Tibial artery (tissue), 4 donors: ENCODE measurements at regions not wholly inside any gene's neighbourhood (a gene's known extent, or its start where the extent isn't known, plus 50 kb on each side); places are given as distances from the start of the nearest gene placed in this dataset.

ENCODE experiments used
- DNase-seq, 2 donors: peaks; one replicate each; pipeline ENCODE4 v3.0.0-alpha.2; 2019
- H3K27ac ChIP-seq, 2 donors: fragments of 200-600 bp; sonication (generic) in 1 of 2; 1 replicate in 1 of 2; 2 replicates in 1 of 2; pipeline ENCODE4 v1.5.1; 2018 to 2019; ENCODE audit warnings: mild to moderate bottlenecking in 1 of 2
- H3K27me3 ChIP-seq, 2 donors: fragments of 200-600 bp; sonication (generic) in 1 of 2; one replicate each; pipeline versions ENCODE4 v1.5.1 to v1.6.0; 2016 to 2019
- H3K36me3 ChIP-seq, 3 donors: fragments of 200-600 bp; sonication (generic) in 2 of 3; one replicate each; pipeline ENCODE4 v1.5.1; 2016 to 2019; ENCODE audit warnings: mild to moderate bottlenecking in 2 of 3
- H3K4me1 ChIP-seq, 4 donors: fragments of 200-600 bp; sonication (generic) in 2 of 4; 1 replicate in 3 of 4; 2 replicates in 1 of 4; pipeline ENCODE4 v1.5.1; 2016 to 2019
- H3K4me3 ChIP-seq, 2 donors: fragments of 200-600 bp; sonication (generic) in 1 of 2; 1 replicate in 1 of 2; 2 replicates in 1 of 2; pipeline ENCODE4 v1.5.1; 2018 to 2019; ENCODE audit warnings: mild to moderate bottlenecking in 2 of 2
- H3K9me3 ChIP-seq, 3 donors: fragments of 200-600 bp; sonication (generic) in 1 of 3; one replicate each; pipeline ENCODE4 v1.5.1; 2016 to 2019
- CTCF ChIP-seq, 2 experiments: fragments of 200-600 bp in 1 of 2; fragments of 450-650 bp in 1 of 2; IDR thresholded peaks; one replicate each; pipeline ENCODE4 v1.5.1; 2017 to 2019; ENCODE audit warnings: antibody characterized with exemption in 2 of 2, mild to moderate bottlenecking in 1 of 2, moderate library complexity in 1 of 2
- intact Hi-C: fragments of 100-400 bp; cut with DNase I; formaldehyde crosslinking; loops from one replicate; pipeline ENCODE4 v1.15.0; 2023; ENCODE audit warnings: low total_unique reads

GRCh38 chr19:32206065-32206464, 139.3 kb upstream of the ZNF507 start:
- intact Hi-C loops: no loop called here
- H3K36me3 ChIP-seq: no peaks in the 10 kb centered on the region
- no peaks in the 10 kb centered on the region for H3K4me1 ChIP-seq

GRCh38 chr19:32208060-32208459, 137.3 kb upstream of the ZNF507 start:
- intact Hi-C loops: no loop called here
- no peak for TF ChIP-seq CTCF (IDR thresholded peaks at IDR 0.05)
- no peaks in the 10 kb centered on the region for H3K36me3 ChIP-seq
- H3K27me3 ChIP-seq: no peaks in the 10 kb centered on the region
- no peaks in the 10 kb centered on the region for H3K4me1 ChIP-seq
- DNase-seq: peak in 1 of 2 donors; percentile 41
- peaks cover 0 to 11% (median 5%) of the 10 kb centered on the region in 3 donors for H3K9me3 ChIP-seq
- no peak overlapping the region for H3K27ac ChIP-seq
- H3K4me3 ChIP-seq: no peak overlapping the region

More at GRCh38 chr19:32206065-32206464, 139.3 kb upstream of the ZNF507 start:
- H3K9me3 ChIP-seq: peaks cover 0 to 5% (median 2%) of the 10 kb centered on the region in 3 donors
- TF ChIP-seq CTCF (IDR thresholded peaks at IDR 0.05): no peak
- no peak overlapping the region for H3K27ac ChIP-seq
- DNase-seq: peak in 1 of 2 donors; percentile 9
- no peaks in the 10 kb centered on the region for H3K27me3 ChIP-seq
- no peak overlapping the region for H3K4me3 ChIP-seq

- Histone ChIP-seq H3K9me3 (no peaks in the 10 kb centered on the region), H3K4me1 (peaks cover 0 to 4% (median 2%) of the 10 kb centered on the region in 4 donors), H3K27me3 (peaks cover 0 to 17% of the 10 kb centered on the region in 2 donors), H3K27ac (no peak overlapping the region), H3K4me3 (no peak overlapping the region), H3K36me3 (no peaks in the 10 kb centered on the region)
- DNase-seq: no peak
- TF ChIP-seq CTCF (IDR thresholded peaks at IDR 0.05): no peak
- intact Hi-C loops: no loop called here
Observed at GRCh38 chr19:32219392-32219791, 126.0 kb upstream of the ZNF507 start.

GRCh38 chr19:32219881-32220472, 125.4 kb upstream of the ZNF507 start:
- H3K4me1 ChIP-seq: peaks cover 0 to 9% (median 3%) of the 10 kb centered on the region in 4 donors
- peaks cover 0 to 22% of the 10 kb centered on the region in 2 donors for H3K27me3 ChIP-seq
- H3K4me3 ChIP-seq: no peak overlapping the region
- H3K27ac ChIP-seq: no peak overlapping the region
- H3K9me3 ChIP-seq: no peaks in the 10 kb centered on the region
- intact Hi-C loops: loop anchor here (5.0 kb wide), 1 partner anchor 1533 kb away; no protein-coding TSS in a partner anchor
- DNase-seq: no peak
- TF ChIP-seq CTCF (IDR thresholded peaks at IDR 0.05): no peak
- no peaks in the 10 kb centered on the region for H3K36me3 ChIP-seq

- Histone ChIP-seq H3K4me1 (peaks cover 0 to 9% (median 3%) of the 10 kb centered on the region in 4 donors), H3K27me3 (peaks cover 0 to 28% of the 10 kb centered on the region in 2 donors), H3K27ac (no peak overlapping the region), H3K36me3 (no peaks in the 10 kb centered on the region), H3K4me3 (no peak overlapping the region), H3K9me3 (no peaks in the 10 kb centered on the region)
- no peak for DNase-seq
- TF ChIP-seq CTCF (IDR thresholded peaks at IDR 0.05): no peak
- intact Hi-C loops: loop anchor here (5.0 kb wide), 1 partner anchor 1534 kb away; no protein-coding TSS in a partner anchor
Observed at GRCh38 chr19:32220951-32221350, 124.5 kb upstream of the ZNF507 start.
